Retina (tissue), 1 donor: ENCODE measurements at regions not wholly inside any gene's neighbourhood (a gene's known extent, or its start where the extent isn't known, plus 50 kb on each side); places are given as distances from the start of the nearest gene placed in this dataset.
"Not testable (repeated sequence)": the region's sequence is repeated elsewhere in the genome, so short reads cannot be mapped to it uniquely, and the experiment has no call there.

Experiments
- DNase-seq: peaks from one replicate; pipeline ENCODE4 v3.0.0-alpha.2; 2016

GRCh38 chr3:176302271-176302670 lies 895.0 kb downstream of the TBL1XR1 start:
- no peak for DNase-seq

- DNase-seq = no peak
Measured at GRCh38 chr3:176296066-176296597, 901.1 kb downstream of the TBL1XR1 start.

- DNase-seq = peak; percentile 20
Measured at GRCh38 chr3:176293276-176293675, 904.0 kb downstream of the TBL1XR1 start.

- no peak for DNase-seq
Measured at GRCh38 chr3:176286476-176287085, 910.7 kb downstream of the TBL1XR1 start.

- DNase-seq = no peak
Measured at GRCh38 chr3:176275538-176275937, 921.7 kb downstream of the TBL1XR1 start.

- DNase-seq = no peak
Measured at GRCh38 chr3:176275113-176275512, 922.2 kb downstream of the TBL1XR1 start.

- DNase-seq = no peak
Measured at GRCh38 chr3:176274161-176274560, 923.1 kb downstream of the TBL1XR1 start.

GRCh38 chr3:176262071-176262470 lies 935.2 kb downstream of the TBL1XR1 start:
- no peak for DNase-seq

- no peak for DNase-seq
Measured at GRCh38 chr3:176247191-176247590, 950.1 kb downstream of the TBL1XR1 start.

GRCh38 chr3:176219970-176220369 lies 977.3 kb downstream of the TBL1XR1 start:
- no peak for DNase-seq

- DNase-seq = no peak
Measured at GRCh38 chr3:176214758-176215157, 982.5 kb downstream of the TBL1XR1 start.

GRCh38 chr3:176213314-176213713 lies 984.0 kb downstream of the TBL1XR1 start:
- not testable (repeated sequence) for DNase-seq

GRCh38 chr3:176208915-176209314 lies 988.4 kb downstream of the TBL1XR1 start:
- DNase-seq = no peak

- no peak for DNase-seq
Measured at GRCh38 chr3:176208283-176208682, 989.0 kb downstream of the TBL1XR1 start.

- DNase-seq = no peak
Measured at GRCh38 chr3:176206809-176207208, 990.5 kb downstream of the TBL1XR1 start.

- no peak for DNase-seq
Measured at GRCh38 chr3:176202652-176203051, 994.6 kb downstream of the TBL1XR1 start.

- no peak for DNase-seq
Measured at GRCh38 chr3:176193032-176193730, 1004.1 kb downstream of the TBL1XR1 start.

GRCh38 chr3:176190755-176191154 lies 1006.5 kb downstream of the TBL1XR1 start:
- no peak for DNase-seq

- DNase-seq = no peak
Measured at GRCh38 chr3:176183181-176183580, 1014.1 kb downstream of the TBL1XR1 start.

GRCh38 chr3:176174060-176174459 lies 1023.2 kb downstream of the TBL1XR1 start:
- DNase-seq = no peak

GRCh38 chr3:176172492-176172891 lies 1024.8 kb downstream of the TBL1XR1 start:
- no peak for DNase-seq

- DNase-seq = no peak
Measured at GRCh38 chr3:176167272-176167671, 1030.0 kb downstream of the TBL1XR1 start.

- no peak for DNase-seq
Measured at GRCh38 chr3:176160997-176161396, 1036.3 kb downstream of the TBL1XR1 start.

- no peak for DNase-seq
Measured at GRCh38 chr3:176159796-176160195, 1037.5 kb downstream of the TBL1XR1 start.
